IPS-20b (cell line): ENCODE measurements at regions not wholly inside any gene's neighbourhood (a gene's known extent, or its start where the extent isn't known, plus 50 kb on each side); places are given as distances from the start of the nearest gene placed in this dataset.

Experiments
- H3K27ac ChIP-seq: one replicate; pipeline ENCODE4 v1.5.1; 2013; ENCODE audit warnings: low read length
- H3K27me3 ChIP-seq: 2 replicates; pipeline ENCODE4 v1.6.1; 2013; ENCODE audit warnings: mild to moderate bottlenecking, low read length, inconsistent platforms; ENCODE audit not compliant: insufficient read depth
- H3K36me3 ChIP-seq: 2 replicates; pipeline ENCODE4 v1.6.1; 2013; ENCODE audit warnings: low read depth, mild to moderate bottlenecking, inconsistent platforms, low read length, moderate library complexity; ENCODE audit not compliant: insufficient read depth
- H3K4me1 ChIP-seq: 2 replicates; pipeline ENCODE4 v1.6.1; 2013; ENCODE audit warnings: mild to moderate bottlenecking, control low read depth, inconsistent platforms, low read length, moderate library complexity; ENCODE audit not compliant: insufficient read depth
- H3K4me3 ChIP-seq: 2 replicates; pipeline ENCODE4 v1.5.1; 2013; ENCODE audit warnings: mild to moderate bottlenecking, low read length, inconsistent platforms
- H3K9ac ChIP-seq: 2 replicates; pipeline ENCODE4 v1.6.1; 2013; ENCODE audit warnings: low read depth, mild to moderate bottlenecking, inconsistent platforms, low read length, moderate library complexity
- H3K9me3 ChIP-seq: 2 replicates; pipeline ENCODE4 v1.6.1; 2013; ENCODE audit warnings: mild to moderate bottlenecking, low read depth, low read length, inconsistent platforms; ENCODE audit not compliant: insufficient read depth

- Histone ChIP-seq H3K4me1 (0 out of 2 replicates have a peak, but pooled peaks cover 3% of the 10 kb centered on the region), H3K36me3 (no peaks in the 10 kb centered on the region), H3K9ac (no peak overlapping the region), H3K27ac (no peak overlapping the region), H3K9me3 (peaks cover 7% of the 10 kb centered on the region; the same call in 1 of the 2 replicates), H3K4me3 (no peak overlapping the region), H3K27me3 (no peaks in the 10 kb centered on the region)
These were observed 628.6 kb upstream of the CDH2 start for GRCh38 chr18:28805491-28805890.

GRCh38 chr18:28804512-28805202 is 627.7 kb upstream of the CDH2 start:
- H3K9ac ChIP-seq: no peak overlapping the region
- H3K4me3 ChIP-seq: no peak overlapping the region
- H3K27me3 ChIP-seq: no peaks in the 10 kb centered on the region
- no peaks in the 10 kb centered on the region for H3K36me3 ChIP-seq
- peaks cover 7% of the 10 kb centered on the region; the same call in 1 of the 2 replicates for H3K9me3 ChIP-seq
- H3K27ac ChIP-seq: no peak overlapping the region
- 0 out of 2 replicates have a peak, but pooled peaks cover 3% of the 10 kb centered on the region for H3K4me1 ChIP-seq

- Histone ChIP-seq H3K27ac (no peak overlapping the region), H3K9me3 (no peaks in the 10 kb centered on the region)
These were observed 625.6 kb upstream of the CDH2 start for GRCh38 chr18:28802546-28802945.

GRCh38 chr18:28801876-28802275 is 624.9 kb upstream of the CDH2 start:
- H3K27me3 ChIP-seq: no peaks in the 10 kb centered on the region
- 0 out of 2 replicates have a peak, but pooled peaks cover 3% of the 10 kb centered on the region for H3K4me1 ChIP-seq
- no peaks in the 10 kb centered on the region for H3K36me3 ChIP-seq
- H3K27ac ChIP-seq: no peak overlapping the region
- H3K4me3 ChIP-seq: no peak overlapping the region
- no peak overlapping the region for H3K9ac ChIP-seq
- H3K9me3 ChIP-seq: no peaks in the 10 kb centered on the region

More at GRCh38 chr18:28802546-28802945, 625.6 kb upstream of the CDH2 start:
- Histone ChIP-seq H3K36me3 (no peaks in the 10 kb centered on the region), H3K4me3 (no peak overlapping the region), H3K9ac (no peak overlapping the region), H3K27me3 (no peaks in the 10 kb centered on the region), H3K4me1 (0 out of 2 replicates have a peak, but pooled peaks cover 3% of the 10 kb centered on the region)

GRCh38 chr18:28794459-28795245 is 617.7 kb upstream of the CDH2 start:
- Histone ChIP-seq H3K27me3 (no peaks in the 10 kb centered on the region), H3K4me1 (no peaks in the 10 kb centered on the region), H3K36me3 (no peaks in the 10 kb centered on the region), H3K4me3 (no peak overlapping the region), H3K27ac (no peak overlapping the region), H3K9me3 (no peaks in the 10 kb centered on the region), H3K9ac (no peak overlapping the region)

- no peaks in the 10 kb centered on the region for H3K4me1 ChIP-seq
- H3K27me3 ChIP-seq: no peaks in the 10 kb centered on the region
- no peak overlapping the region for H3K4me3 ChIP-seq
- no peaks in the 10 kb centered on the region for H3K9me3 ChIP-seq
- no peak overlapping the region for H3K9ac ChIP-seq
- H3K36me3 ChIP-seq: no peaks in the 10 kb centered on the region
- no peak overlapping the region for H3K27ac ChIP-seq
These were observed 617.0 kb upstream of the CDH2 start for GRCh38 chr18:28793901-28794300.

GRCh38 chr18:28792404-28793086 is 615.6 kb upstream of the CDH2 start:
- Histone ChIP-seq H3K9me3 (no peaks in the 10 kb centered on the region), H3K9ac (no peak overlapping the region), H3K4me3 (no peak overlapping the region), H3K36me3 (no peaks in the 10 kb centered on the region), H3K27ac (no peak overlapping the region), H3K27me3 (no peaks in the 10 kb centered on the region), H3K4me1 (no peaks in the 10 kb centered on the region)

GRCh38 chr18:28791101-28791500 is 614.2 kb upstream of the CDH2 start:
- H3K27me3 ChIP-seq: no peaks in the 10 kb centered on the region
- no peaks in the 10 kb centered on the region for H3K9me3 ChIP-seq
- no peak overlapping the region for H3K27ac ChIP-seq
- no peaks in the 10 kb centered on the region for H3K4me1 ChIP-seq
- no peak overlapping the region for H3K4me3 ChIP-seq
- no peak overlapping the region for H3K9ac ChIP-seq
- no peaks in the 10 kb centered on the region for H3K36me3 ChIP-seq

GRCh38 chr18:28789502-28789901 is 612.6 kb upstream of the CDH2 start:
- no peaks in the 10 kb centered on the region for H3K4me1 ChIP-seq
- H3K36me3 ChIP-seq: no peaks in the 10 kb centered on the region
- H3K4me3 ChIP-seq: no peak overlapping the region

GRCh38 chr18:28786926-28787325 is 610.0 kb upstream of the CDH2 start:
- H3K27me3 ChIP-seq: no peaks in the 10 kb centered on the region
- H3K9me3 ChIP-seq: no peaks in the 10 kb centered on the region

More at GRCh38 chr18:28789502-28789901, 612.6 kb upstream of the CDH2 start:
- no peaks in the 10 kb centered on the region for H3K9me3 ChIP-seq
- H3K27ac ChIP-seq: no peak overlapping the region
- H3K27me3 ChIP-seq: no peaks in the 10 kb centered on the region
- H3K9ac ChIP-seq: no peak overlapping the region

GRCh38 chr18:28781616-28782362 is 604.9 kb upstream of the CDH2 start:
- no peak overlapping the region for H3K27ac ChIP-seq
- no peaks in the 10 kb centered on the region for H3K27me3 ChIP-seq
- H3K36me3 ChIP-seq: no peaks in the 10 kb centered on the region
- H3K9me3 ChIP-seq: no peaks in the 10 kb centered on the region
- H3K4me3 ChIP-seq: no peak overlapping the region
- no peak overlapping the region for H3K9ac ChIP-seq
- no peaks in the 10 kb centered on the region for H3K4me1 ChIP-seq

More at GRCh38 chr18:28786926-28787325, 610.0 kb upstream of the CDH2 start:
- Histone ChIP-seq H3K4me1 (no peaks in the 10 kb centered on the region), H3K36me3 (no peaks in the 10 kb centered on the region), H3K4me3 (no peak overlapping the region), H3K9ac (no peak overlapping the region), H3K27ac (no peak overlapping the region)
